DMS153 treated with DMSO at 0.1 percent for 48 hours (cell line): ENCODE measurements at regions not wholly inside any gene's neighbourhood (a gene's known extent, or its start where the extent isn't known, plus 50 kb on each side); places are given as distances from the start of the nearest gene placed in this dataset.

Source experiments
- DNase-seq: peaks from one replicate; lab custom pipeline; 2025; ENCODE audit not compliant: unreplicated experiment; lab: John Stamatoyannopoulos, UW

- no peak for DNase-seq
These were observed 238.4 kb downstream of the IRF8 start for GRCh38 chr16:86137359-86137758.

- DNase-seq = no peak
These were observed 239.4 kb downstream of the IRF8 start for GRCh38 chr16:86138121-86139085.

GRCh38 chr16:86142801-86143236 lies 243.9 kb downstream of the IRF8 start:
- no peak for DNase-seq

- DNase-seq = no peak
These were observed 244.7 kb downstream of the IRF8 start for GRCh38 chr16:86143666-86144065.

- DNase-seq = no peak
These were observed 246.7 kb downstream of the IRF8 start for GRCh38 chr16:86145669-86146068.

DNA sequence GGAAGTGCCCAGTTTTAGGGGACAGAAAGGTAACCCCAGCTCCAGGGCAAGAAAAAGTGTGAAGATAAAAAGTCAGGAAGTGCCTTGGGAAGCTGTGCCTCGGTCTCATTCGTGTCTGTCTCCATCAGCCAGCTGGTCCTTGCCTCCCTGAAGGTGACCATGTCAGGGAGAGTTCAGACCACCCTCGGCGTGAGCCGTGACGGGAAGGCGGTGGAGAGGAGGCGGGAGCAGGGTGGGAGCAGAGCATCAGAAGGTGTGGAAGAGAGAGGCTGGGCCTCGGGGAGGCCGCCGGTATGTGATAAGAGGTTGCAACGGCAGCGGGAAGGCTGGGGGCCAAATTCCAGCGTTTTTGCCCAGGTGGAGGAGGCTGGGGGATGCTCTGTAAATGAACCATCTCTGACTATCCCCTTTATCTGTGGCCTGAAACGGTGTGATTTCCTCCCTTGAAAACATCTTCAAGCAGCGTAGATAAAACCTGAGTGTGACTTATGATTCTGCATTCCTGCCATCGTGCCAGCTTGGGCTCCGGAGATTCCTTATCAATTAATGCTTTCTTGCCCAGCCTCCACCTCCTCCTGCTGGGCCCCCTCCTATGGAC lies 251.8 kb downstream of the IRF8 start:
- no peak for DNase-seq

DNA sequence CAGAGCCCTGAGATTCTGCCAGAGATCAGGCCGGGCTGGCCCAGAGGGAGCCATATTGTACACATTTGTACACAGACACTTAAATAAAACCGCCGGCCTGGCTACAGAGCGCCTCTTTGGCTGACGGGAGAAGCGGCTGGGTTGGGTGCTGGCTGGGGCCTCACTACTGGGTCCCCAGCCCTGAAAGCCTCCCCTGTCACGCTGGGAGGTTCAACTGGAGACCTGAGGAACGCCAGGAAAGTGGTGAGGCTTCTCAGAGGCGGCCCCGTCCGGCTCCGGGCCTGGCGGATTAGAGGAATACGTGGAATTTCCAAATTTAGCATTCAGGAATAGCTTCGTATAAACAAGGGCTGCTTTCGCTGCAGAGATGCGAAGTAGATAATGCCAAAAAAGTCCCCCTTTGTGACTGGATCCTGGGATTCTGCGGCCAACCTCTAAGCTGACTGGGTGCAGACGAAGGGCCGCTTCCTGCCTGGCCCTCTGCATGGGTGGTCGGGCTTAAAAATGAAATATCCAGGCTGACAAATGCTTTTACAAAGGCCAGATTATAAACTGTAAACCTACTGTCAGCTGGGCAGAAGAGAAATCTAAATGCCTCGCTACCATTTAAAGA lies 252.4 kb downstream of the IRF8 start:
- DNase-seq = no peak

DNA sequence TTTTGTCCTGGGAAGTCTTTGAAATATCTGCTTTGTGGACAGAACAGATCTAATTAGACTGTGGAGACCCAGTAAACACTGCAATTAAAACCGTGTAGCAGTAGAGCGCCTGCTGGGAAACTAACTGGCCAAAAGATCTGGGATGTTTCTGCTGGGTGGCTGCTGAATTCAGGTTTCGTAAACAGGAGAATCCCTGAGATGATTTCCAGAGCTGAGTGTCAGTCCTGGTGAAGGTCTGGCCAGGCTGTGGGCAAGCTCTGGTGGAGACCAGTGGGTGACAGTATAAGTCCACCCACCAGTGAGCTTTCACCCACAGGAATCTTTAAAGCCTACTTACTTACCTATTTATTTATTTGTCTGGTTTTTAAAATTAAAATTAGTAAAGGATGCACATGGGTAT lies 257.2 kb downstream of the IRF8 start:
- DNase-seq = no peak

GRCh38 chr16:86157616-86158247 lies 258.8 kb downstream of the IRF8 start:
- no peak for DNase-seq

DNA sequence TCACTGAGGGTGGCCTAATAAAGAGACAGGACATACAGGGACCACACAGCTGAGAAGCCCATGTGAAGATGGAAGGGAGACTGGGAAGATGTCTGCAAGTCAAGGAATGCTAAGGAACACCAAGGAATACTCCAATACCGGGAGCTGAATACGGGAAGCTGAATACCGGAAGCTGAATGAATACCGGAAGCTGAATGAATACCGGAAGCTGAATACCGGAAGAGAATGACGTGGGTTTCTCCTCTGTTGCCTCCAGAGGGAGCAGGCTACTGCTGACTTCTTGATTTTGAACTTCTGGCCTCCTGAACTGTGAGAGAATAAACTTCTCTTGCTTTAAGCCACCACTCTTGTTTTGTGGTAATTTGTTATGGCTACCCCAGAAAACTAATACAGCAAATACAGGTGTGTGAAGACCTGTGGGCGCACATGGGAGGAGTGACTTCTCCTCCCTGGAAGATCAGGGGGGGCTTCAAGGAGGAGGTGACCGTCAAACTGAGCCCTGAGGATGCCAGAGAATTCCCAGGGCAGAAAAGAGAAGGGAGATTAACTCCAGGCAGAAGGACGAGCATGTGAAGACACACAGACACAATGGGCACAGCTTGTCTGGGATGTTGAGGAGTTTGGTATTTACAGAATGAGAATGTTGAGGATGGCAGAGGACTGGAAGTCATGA lies 259.9 kb downstream of the IRF8 start:
- no peak for DNase-seq

DNA sequence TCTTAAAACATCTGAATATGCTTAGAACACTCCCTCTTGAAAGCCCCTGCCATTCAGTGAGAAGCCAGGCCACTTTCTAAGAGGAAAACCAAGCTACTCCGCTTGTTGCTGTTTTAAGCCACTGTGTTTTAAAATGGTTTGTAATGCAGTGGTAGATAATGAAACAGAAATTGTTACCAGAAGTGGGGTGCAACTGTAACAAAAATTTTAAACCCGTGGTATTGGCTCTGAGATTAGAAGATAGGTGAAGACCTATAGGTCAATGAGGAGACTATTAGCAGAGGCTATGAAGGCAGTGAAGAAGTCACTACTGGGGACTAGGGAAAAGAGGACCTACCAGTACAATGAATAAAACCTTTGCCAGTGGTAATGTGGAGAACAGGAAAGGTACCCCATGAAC lies 266.5 kb downstream of the IRF8 start:
- DNase-seq = no peak

DNA sequence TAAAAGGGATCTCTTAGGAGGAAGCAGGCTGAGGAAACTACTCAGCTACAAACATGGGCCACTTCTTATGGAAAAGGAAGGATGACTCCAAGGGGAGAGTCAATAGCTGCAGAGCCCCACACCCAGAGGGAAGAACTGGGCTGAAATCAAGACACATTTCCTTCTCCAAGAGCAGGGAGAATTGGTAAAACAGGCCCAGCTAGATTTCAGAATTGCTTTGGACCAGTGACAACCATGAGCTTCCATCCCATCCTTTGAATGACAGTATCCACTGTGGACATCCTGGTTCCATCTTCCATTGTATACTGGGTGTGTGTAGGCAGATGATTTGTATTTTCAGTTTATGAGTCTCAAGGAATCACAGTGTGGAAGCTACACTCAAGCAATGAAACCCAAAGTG lies 267.5 kb downstream of the IRF8 start:
- no peak for DNase-seq

DNA sequence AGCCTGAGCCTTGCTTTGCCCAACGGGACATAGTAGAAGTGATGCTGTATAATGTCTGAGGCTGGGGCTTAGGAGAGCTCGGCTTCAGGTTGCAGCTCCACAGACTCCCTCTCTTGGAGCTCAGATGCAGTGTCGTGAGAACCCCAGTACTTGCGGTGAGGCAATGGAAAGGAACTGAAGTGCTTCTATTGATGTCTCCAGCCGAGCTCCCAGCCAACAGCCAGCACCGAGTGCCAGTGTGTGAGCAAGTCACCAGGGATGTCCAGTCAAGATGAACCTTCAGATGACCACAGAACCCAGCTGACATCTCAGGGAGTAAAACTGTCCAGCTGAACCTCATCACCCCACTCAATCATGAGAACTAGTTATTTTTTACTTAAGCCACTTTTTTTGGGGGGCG lies 268.1 kb downstream of the IRF8 start:
- no peak for DNase-seq

DNA sequence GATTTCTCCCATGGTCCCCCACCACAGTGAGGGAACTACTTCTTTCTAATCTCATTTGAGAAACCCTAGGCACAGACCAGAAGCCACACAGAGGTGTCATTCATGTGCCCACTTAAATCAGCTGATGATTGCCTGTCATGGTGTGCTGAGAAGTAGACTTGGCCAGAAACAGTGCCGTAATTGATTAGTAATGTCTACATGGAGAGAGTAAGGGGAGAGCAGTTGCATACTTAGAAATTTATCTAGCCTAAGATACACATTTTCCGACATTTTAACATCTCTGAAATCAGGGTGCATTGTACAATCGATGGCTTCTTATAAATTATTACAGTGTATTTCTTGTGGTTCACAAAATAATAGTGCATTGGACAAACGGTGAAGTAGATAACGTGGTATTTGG lies 271.8 kb downstream of the IRF8 start:
- DNase-seq = no peak

DNA sequence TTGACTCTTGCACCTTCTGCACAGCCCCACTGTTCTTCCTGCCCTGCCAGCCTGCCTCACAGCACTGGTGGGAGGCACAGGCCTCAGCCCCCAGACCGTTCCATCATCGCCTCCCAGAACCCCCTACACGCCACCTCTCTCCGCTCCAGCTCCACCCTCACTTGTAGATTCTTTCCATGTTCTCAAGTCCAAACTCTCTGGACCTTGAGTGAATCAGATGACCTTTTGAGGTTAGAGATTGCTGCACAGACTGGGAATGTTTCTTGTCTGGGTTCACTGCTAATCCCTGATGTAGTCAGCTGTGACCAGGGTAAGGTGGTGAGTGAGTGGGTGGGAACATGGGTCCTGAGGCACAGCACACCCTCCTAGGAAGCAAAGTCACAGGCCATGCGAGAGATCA lies 272.4 kb downstream of the IRF8 start:
- DNase-seq = no peak

DNA sequence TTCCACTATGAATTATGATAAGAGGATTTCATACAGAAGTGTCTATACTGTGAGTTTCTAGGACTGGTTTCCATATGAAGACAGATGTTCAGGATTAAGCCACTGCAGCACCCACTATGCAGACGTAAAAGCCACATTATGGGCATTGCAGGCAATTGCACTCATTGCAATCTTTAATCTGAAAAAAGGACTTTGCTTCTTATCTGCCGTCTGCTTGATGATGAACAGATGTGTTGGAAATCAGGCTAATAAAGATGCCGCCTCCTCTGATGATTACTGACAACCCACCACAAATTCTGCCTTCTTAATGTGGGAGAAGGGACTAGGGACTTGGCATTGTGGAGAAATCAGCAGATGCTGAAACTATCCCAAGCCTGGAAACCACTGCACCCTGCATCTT lies 276.9 kb downstream of the IRF8 start:
- no peak for DNase-seq

DNA sequence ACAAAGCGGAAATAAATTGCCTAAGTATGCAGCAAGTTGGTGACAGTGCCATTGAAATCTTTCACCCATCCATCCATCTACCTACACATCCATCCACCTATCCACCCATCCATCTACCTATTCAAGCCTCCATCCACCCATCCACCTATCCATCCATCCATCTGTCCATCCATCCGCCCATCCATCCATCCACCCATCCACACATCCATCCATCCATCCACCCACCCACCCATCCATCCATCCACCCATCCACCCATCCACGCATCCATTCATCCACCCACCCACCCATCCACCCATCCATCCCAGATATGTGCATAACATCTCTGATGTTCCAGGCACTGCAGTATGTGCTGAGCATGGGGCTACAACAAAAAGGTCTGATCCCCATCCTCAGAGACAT lies 277.5 kb downstream of the IRF8 start:
- DNase-seq = no peak

GRCh38 chr16:86180244-86180643 lies 281.3 kb downstream of the IRF8 start:
- DNase-seq = no peak

GRCh38 chr16:86180780-86181179 lies 281.8 kb downstream of the IRF8 start:
- DNase-seq = no peak

DNA sequence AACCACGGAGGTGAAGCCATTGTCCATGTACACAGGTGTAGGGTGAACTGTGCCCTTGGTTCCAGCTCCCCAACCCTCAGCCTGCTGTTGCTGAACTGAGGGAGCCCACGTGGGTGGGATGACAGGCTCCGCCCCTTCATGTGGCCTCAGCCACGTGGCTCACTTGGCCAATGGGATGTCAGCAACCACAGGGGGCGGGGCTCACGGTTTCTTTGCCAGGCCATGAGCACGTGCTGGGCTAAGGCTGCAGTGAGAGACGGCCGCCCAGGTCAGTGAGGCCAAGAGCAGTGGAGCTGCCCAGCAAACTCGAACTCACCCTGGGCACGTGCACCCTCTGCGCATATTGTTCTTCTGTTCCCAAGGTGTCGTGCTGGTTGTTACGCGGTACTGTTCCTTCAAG lies 282.6 kb downstream of the IRF8 start:
- DNase-seq = no peak

DNA sequence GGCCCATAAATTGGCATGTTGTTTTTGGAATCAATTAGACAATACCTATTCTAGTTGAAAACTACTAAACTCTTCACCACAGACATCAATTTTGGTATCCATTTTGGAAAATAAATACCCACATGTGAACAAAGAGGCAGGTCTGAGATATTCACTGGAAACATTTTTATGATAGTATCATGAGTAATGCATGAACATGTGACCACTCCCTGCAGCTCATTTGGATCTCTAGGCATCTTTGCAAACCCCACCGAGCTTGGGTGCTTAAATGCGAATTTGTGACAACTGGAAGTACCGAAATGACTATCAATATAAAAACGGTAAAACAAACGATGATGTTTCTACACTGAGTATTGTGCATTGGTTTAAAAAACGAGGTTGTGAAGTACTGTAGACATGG lies 285.2 kb downstream of the IRF8 start:
- DNase-seq = no peak
